SKM-1 (cell line): ENCODE measurements at regions not wholly inside any gene's neighbourhood (a gene's known extent, or its start where the extent isn't known, plus 50 kb on each side); places are given as distances from the start of the nearest gene placed in this dataset.

Experiments used
- DNase-seq: peaks from one replicate; lab custom pipeline; 2025; ENCODE audit not compliant: unreplicated experiment; lab: John Stamatoyannopoulos, UW

GRCh38 chr7:25828468-25828867, 323.5 kb upstream of the NFE2L3 start:
- DNase-seq, result no peak

- no peak for DNase-seq
These were observed 322.3 kb upstream of the NFE2L3 start for GRCh38 chr7:25829663-25830062.

GRCh38 chr7:25830215-25830614, 321.8 kb upstream of the NFE2L3 start:
- DNase-seq, result no peak

GRCh38 chr7:25831062-25831691, 320.8 kb upstream of the NFE2L3 start:
- DNase-seq, result no peak

GRCh38 chr7:25831831-25832411, 320.1 kb upstream of the NFE2L3 start:
- DNase-seq, result no peak

GRCh38 chr7:25832456-25832855, 319.5 kb upstream of the NFE2L3 start:
- no peak for DNase-seq

GRCh38 chr7:25832929-25833328, 319.1 kb upstream of the NFE2L3 start:
- no peak for DNase-seq

- DNase-seq, result no peak
These were observed 317.9 kb upstream of the NFE2L3 start for GRCh38 chr7:25834050-25834449.

GRCh38 chr7:25835197-25835596, 316.8 kb upstream of the NFE2L3 start:
- DNase-seq, result no peak

GRCh38 chr7:25839084-25839769, 312.8 kb upstream of the NFE2L3 start:
- no peak for DNase-seq

GRCh38 chr7:25840209-25840792, 311.7 kb upstream of the NFE2L3 start:
- no peak for DNase-seq

- DNase-seq, result no peak
These were observed 310.4 kb upstream of the NFE2L3 start for GRCh38 chr7:25841575-25841974.

GRCh38 chr7:25842201-25842733, 309.7 kb upstream of the NFE2L3 start:
- DNase-seq, result no peak

GRCh38 chr7:25843467-25843866, 308.5 kb upstream of the NFE2L3 start:
- DNase-seq, result no peak

GRCh38 chr7:25844102-25844870, 307.7 kb upstream of the NFE2L3 start:
- no peak for DNase-seq

GRCh38 chr7:25845464-25845863, 306.5 kb upstream of the NFE2L3 start:
- no peak for DNase-seq

- no peak for DNase-seq
These were observed 305.3 kb upstream of the NFE2L3 start for GRCh38 chr7:25846722-25847121.

- no peak for DNase-seq
These were observed 304.5 kb upstream of the NFE2L3 start for GRCh38 chr7:25847336-25848070.

- DNase-seq, result no peak
These were observed 302.4 kb upstream of the NFE2L3 start for GRCh38 chr7:25849500-25850184.

- DNase-seq, result no peak
These were observed 301.8 kb upstream of the NFE2L3 start for GRCh38 chr7:25850216-25850615.
